Activated CD8-positive, alpha-beta memory T cell treated with anti-CD3 and anti-CD28 coated beads, Interleukin-2, amount 50 U/mL, for 24 hours (primary cell): ENCODE measurements at regions not wholly inside any gene's neighbourhood (a gene's known extent, or its start where the extent isn't known, plus 50 kb on each side); places are given as distances from the start of the nearest gene placed in this dataset.
"Not testable (repeated sequence)": the region's sequence is repeated elsewhere in the genome, so short reads cannot be mapped to it uniquely, and the experiment has no call there.

Source experiments
- DNase-seq: peaks from one replicate; pipeline ENCODE4 v3.0.0-alpha.2; 2020; ENCODE audit errors: extremely low read depth

DNA sequence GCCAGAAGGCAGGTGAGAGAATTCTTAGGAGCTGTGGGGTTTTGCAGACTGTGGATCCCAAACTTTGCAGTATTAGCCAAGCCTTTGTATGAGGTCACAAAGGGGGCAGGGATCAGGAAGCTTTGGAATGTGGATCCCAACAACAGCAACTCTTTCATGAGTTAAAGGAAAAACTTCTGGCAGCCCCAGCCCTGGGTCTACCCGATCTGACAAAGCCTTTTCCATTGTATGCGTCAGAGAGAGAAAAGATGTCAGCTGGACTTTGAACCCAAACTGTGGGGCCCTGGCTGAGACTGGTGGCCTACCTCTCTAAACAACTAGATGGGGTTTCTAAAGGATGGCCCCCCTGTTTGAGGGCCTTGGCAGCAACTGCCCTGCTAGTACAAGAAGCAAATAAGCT is 101.8 kb upstream of the OSBPL11 start:
- DNase-seq: not testable (repeated sequence)

DNA sequence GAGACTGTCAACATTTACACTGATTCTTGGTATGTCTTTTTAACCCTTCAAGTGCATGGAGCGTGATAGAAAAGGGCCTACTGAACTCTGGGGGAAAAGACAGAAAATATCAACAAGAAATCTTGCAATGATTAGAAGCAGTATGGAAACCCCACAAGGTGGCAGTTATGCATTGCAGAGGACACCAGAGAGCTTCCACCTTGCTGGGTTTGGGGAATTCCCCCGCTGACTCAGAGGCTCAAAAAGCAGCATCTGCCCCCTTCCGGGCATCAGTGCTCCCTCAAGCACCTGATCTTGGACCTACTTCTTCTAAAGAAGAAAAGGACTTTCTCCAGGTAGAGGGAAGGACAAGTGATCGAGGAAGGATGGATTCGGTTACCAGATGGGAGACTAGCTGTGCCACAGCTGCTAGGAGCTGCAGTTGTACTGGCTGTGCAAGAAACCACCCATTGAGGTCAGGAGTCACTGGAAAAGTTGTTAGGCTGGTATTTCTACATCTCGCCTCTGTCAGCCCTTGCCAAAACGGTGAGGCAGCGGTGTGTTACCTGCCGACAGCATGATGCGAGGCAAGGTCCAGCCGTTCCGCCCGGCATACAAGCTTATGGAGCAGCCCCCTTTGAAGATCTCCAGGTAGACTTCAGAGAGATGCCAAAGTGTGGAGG is 102.8 kb upstream of the OSBPL11 start:
- not testable (repeated sequence) for DNase-seq

DNA sequence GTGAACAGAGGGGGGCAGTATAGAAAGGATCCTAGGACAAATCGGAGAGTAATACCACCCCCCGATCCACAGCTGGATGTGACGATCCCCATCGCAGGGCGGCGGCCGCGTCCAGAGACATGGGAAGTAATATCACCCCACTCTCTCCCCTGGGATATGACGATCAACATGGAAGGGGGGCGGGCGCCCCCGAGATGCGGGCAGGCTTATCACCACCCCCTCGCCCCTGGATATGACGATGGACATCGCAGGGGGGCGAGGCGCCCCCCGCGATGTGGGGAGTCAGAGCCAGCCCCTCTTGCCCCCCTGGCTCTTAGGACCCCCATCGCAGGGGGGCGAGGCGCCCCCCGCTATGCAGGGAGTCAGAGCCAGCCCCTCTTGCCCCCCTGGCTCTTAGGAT is 120.4 kb upstream of the OSBPL11 start:
- DNase-seq: no peak

DNA sequence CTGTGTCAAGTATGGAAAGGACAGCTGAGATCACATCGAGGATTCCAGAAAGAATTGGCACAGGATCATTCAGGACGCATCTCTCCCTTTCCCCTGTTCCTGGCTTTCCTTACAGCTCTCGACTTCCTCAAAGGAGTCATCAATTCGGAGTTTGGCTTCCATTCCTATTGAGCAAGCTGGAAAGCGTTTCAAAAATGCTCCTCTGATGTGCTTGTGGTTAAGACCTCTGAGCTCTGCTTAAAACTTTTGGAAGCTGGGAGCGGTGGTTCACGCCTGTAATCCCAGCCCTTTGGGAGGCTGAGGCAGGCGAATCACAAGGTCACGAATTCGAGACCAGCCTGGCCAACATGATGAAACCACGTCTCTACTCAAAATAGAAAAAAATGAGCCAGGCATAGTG is 136.9 kb upstream of the OSBPL11 start:
- not testable (repeated sequence) for DNase-seq

DNA sequence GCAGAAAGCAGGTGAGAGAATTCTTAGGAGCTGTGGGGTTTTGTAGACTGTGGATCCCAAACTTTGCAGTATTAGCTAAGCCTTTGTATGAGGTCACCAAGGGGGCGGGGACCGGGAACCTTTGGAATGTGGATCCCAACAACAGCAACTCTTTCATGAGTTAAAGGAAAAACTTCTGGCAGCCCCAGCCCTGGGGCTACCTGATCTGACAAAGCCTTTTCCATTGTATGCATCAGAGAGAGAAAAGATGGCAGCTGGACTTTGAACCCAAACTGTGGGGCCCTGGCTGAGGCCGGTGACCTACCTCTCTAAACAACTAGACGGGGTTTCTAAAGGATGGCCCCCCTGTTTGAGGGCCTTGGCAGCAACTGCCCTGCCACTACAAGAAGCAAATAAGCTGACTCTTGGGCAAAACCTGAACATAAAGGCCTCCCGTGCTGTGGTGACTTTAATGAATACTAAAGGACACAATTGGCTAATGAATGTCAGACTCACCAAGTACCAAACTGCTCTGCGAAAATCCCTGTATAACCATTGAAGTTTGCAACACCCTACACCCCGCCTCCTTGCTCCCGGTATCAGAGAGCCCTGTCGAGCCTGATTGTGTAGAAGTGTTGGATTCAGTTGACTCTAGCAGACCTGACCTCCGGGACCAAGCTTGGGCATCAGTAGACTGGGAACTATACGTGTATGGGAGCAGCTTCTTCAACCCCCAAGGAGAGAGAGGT is 146.9 kb upstream of the OSBPL11 start:
- not testable (repeated sequence) for DNase-seq

DNA sequence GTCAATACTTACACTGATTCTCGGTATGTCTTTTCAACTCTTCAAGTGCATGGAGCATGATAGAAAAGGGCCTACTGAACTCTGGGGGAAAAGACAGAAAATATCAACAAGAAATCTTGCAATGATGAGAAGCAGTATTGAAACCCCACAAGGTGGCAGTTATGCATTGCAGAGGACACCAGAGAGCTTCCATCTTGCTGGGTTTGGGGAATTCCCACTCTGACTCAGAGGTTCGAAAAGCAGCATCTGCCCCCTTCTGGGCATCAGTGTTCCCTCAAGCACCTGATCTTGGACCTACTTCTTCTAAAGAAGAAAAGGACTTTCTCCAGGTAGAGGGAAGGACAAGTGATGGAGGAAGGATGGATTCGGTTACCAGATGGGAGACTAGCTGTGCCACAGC is 147.5 kb upstream of the OSBPL11 start:
- DNase-seq: not testable (repeated sequence)

DNA sequence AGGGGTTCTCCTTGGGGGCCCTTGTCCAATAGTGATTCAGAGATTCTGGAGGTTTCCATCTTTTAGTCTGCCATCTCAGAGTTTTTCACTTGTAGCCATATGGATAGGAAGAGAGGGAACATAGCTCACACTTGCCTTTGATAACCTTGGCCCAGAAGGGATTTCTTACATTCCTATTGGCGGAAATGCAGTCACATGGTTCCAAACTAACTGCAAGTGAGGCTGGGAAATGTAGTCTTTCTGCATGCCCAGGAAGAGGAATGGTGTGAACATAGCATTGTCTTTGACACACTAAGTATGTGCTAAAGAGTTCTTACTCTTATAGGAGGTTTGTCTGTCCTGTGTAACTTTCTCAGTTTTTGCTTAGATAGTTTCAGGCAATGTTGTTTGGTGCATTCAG is 161.8 kb upstream of the OSBPL11 start:
- DNase-seq: not testable (repeated sequence)

DNA sequence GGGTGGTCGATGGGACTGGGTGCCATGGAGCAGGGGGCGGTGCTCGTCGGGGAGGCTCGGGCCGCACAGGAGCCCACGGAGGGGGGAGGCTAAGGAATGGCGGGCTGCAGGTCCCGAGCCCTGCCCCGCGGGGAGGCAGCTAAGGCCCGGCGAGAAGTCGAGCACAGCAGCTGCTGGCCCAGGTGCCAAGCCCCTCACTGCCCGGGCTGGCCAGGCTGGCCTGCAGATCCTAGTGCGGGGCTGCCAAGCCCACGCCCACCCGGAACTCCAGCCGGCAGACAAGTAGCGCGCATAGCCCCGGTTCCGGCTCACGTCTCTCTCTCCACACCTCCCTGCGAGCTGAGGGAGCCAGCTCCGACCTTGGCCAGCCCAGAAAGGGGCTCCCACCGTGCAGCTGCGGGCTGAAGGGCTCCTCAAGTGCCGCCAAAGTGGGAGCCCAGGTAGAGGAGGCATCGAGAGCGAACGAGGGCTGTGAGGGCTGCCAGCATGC is 163.4 kb upstream of the OSBPL11 start:
- DNase-seq: not testable (repeated sequence)

DNA sequence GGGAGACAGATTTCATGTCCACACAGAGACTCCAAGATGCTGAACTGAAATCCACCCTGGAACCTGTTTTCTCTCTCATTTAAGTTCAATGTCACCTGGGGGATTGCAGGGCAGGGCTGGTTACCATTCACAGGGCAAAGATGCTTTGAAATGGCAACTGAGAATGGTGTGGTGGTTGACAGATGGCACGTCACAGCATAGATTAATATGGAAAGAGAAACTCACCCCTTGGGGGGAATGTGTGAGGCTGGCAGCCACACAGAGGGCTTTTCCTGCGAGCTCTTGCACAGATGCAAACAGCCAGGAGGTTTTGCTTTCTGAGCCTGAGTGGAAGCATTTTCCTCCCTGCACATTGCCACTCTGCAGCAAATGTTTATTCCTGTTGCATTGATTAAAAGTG is 167.3 kb upstream of the OSBPL11 start:
- DNase-seq: not testable (repeated sequence)

DNA sequence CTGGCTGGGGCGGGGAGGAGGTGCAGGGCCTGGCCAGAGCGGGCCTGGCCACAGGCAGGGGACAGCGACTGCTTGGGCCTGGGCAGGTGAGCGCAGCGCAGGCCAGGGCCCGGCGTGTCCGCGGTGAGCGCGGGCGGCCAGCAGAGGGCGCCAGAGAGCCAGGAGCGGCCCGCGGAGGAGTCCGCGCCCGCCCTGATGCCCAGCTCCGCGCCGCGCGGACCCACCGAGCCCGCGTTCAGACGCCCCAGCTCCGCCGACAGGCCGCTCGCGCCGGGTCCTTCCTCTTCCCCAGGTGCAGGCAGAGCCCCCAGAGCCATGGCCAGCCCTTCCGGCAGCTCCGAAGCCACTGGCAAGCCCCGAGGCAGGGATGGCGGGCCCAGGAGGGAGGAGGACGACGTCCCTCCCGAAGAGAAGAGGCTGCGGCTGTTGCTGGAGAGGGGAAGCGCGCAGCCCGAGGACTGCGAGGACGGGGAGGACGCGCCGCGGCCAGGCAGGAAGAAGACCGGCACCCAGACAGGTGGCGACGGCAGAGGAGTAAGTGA is 171.1 kb upstream of the OSBPL11 start:
- not testable (repeated sequence) for DNase-seq

DNA sequence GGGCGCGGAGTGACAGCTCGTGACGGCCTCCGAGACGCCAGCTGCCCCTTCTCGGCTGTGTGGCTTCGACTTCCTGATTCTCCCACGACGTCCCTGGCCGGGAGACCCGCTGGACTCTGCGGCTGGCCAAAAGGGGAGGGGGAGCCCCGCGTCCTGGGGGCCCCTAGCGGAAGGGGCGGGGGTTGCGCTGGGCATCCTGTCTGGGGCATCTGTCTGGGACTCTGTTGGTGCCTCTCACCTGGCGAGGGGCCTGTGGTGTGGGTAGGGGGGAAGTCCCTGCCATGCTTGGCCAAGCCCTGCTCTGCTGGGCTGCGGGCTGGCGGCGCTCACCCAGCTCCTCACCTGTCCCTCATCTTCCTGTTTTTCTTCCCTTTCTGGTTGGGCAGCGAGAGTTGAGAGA is 171.6 kb upstream of the OSBPL11 start:
- not testable (repeated sequence) for DNase-seq

DNA sequence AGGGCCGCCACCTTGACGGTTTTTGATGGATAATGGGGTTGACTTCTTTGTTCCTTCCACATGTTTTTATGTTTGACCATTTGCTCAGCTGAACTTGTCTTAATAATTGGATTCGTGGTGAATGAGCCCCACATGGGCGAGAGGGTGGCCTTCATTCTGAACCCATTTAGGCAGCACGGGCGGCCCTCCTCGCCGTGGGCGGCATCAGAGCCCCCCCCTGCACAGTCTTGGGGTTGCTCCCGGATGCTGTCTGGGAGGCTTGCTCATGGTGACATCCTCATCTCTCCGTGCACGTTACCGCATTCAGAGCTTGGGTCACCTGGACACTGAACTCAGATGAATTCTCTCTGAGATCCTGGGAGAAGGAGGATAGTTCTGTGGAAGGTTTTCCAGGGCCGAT is 172.3 kb upstream of the OSBPL11 start:
- no peak for DNase-seq

DNA sequence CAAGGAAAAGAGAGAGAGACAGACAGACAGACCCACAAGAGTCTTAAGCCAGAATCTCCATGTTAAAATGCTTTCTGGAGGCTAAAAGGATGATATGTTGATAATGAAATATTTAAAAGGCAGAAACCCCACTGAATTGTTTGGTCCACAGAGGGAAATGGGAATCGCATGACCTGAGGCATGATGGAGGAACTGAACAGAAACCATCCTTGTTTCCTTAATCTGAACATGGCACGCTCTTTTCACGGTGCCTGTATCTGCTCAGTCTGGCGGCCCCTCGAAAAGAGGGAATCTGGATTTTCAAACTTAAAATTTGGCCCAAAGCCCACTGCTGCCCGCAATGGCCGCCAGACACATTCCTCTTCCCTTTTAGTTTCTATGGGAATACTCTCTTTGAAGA is 173.5 kb upstream of the OSBPL11 start:
- DNase-seq: not testable (repeated sequence)

DNA sequence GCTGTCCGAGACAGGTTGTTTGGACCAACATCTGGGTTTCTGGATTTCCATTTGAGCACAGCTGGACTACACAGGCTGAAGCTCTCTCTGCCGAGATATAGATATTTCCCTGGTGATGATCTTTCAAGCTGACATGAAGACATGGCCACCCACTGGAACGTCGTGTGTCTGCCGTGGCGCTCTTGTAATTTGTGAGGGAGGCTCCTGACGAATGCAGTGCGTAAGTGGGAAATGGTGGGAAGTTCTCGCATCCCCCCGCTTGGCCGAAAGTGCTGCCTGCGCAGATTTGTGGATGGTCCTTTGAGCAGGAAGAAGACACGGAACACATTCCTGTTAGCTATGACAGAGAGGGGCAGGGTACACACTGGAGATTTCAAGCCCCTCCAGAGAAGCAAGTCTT is 176.2 kb upstream of the OSBPL11 start:
- not testable (repeated sequence) for DNase-seq

DNA sequence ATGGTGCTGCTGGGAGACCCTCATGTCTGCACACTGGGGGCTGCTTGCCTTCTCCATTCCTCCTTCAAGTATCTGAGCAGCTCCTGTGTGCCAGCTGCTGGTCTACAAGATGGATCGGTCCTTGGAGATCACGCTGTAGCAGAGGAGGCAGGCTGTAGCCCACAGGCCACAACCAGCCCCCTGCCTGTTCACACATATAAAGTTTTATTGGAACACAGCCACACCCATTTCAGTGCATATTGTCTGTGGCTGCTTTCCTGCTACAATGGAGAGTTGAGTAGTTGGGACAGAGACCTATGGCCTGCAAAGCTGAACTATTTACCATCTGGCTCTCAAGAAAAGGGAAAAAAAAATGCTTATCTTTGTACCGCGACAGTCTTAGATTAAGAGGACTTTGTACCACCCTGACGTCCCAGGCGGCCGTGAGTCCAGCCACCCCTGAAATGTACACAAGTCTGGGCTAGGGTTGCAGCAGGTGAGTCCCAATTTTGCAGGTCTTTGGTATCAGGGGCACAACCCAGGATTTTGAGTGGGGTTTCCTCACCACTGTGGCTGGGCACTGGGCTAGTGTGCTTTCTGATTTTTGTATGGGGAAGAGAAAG is 179.2 kb upstream of the OSBPL11 start:
- DNase-seq: not testable (repeated sequence)

DNA sequence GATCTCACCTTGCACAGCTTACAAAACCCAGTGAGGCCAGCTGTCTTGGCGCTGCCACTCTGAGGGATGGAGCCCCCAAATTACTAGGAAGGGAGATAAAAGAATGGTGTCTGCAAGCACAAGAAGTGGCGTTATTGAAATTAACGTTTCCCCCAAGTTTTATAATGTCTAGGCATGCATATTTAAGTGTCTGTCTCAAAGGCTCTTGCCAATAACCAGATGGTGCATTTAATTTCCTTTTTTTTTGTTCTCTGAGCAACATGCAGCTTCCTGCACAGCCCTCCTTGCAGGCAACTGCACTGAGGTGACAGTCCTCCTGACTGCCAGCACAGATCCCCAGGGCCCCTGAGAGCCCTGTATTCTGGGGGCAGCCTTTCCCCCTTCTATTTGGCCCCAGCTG is 179.8 kb upstream of the OSBPL11 start:
- not testable (repeated sequence) for DNase-seq

DNA sequence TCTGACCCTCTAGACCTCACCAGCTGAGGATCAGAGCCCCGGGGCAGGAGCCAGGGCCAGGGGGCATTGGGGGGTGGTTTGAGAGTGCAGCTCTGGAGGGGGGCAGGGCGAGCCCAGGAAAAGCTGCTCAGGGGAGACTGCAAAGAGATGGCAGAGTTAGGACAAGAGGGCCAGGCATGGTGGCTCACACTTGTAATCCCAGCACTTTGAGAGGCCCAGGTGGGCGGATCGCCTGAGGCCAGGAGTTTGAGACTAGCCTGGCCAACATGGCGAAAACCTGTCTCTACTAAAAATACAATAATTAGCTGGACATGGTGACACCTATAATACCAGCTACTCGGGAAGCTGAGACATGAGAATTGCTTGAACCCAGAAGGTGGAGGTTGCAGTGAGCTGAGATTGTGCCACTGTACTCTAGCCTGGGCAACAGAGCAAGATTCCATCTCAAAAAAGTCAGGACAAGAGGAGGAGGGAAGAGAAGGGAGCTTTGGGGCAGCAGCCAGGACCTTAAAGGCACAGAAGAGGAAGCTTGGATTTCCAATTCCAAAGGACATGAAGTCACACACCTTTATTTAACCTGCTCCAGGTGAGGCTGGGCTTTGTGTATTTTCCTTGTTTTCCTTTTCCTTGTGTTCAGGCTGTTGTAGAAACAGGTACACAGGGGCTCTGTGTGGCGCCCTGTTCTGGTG is 180.5 kb upstream of the OSBPL11 start:
- not testable (repeated sequence) for DNase-seq

DNA sequence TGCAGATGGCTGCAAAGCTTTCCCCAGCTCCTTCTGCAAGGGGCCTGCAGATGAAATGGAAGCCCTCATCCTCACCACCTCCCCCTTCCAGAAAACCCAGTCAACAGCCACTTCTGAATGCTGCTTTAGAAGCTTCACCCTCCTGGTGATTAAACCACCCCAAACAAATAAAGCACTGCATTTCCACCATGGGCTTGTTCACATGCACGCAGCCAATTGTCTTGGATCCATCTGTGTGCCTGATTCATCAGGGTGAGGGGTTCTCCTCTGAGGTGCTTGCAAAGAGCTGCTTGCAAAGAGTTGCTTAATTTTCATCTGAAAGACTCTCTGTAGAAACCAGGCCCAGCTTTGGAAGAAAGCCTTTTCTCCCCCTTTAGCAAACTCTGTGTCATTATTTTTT is 184.0 kb upstream of the OSBPL11 start:
- not testable (repeated sequence) for DNase-seq

DNA sequence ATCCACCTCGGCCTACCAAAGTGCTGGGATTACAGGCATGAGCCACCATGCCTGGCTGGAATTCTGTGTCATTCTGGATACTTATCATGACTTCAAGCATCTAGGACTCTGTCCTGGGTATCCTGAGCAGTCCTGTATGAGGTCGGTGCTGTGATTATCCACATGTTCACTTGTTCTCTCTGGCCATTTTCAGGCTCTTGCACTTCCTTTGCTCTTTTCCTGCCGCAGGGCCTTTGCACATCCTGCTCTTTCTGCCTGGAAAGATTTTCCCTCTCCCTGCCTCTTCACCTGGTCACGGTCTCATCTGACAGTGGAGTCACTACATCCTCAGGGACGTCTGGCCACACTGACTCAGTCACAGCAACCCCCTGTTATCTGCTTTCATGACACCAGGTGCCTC is 184.6 kb upstream of the OSBPL11 start:
- DNase-seq: not testable (repeated sequence)

DNA sequence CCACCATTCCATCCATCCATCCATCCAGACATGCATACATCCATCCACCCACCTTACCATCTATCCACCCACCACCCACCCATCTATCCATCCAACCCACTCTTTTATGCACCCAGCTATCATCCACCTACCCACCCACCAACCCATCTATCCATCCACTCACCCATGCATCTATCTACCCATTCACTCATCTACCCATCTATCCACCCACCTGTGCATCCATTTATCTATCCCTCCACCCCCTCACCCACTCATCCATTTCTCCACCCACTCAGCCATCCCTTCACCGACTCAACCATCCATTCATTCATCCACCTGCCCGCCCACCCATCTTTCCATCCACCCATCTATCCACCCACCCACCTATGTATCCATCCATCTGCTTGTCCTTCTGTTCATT is 186.4 kb upstream of the OSBPL11 start:
- not testable (repeated sequence) for DNase-seq

DNA sequence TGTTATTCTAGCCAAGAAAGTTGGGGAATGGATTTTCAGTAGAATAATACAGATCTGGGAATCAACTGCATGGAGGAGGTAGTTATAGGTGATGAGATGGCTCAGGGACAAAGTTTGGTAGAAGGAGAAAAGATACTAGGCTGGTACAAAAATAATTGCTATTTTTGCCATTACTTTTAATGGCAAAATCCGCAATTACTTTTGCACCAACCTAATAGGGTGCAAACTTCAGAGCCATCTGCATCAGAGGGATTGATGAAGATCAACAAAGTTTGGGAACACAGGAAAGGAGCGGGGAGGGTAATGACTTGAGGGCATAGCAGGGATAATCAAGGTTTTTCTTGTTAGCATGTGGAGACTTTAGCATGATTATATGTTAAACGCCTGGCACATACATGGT is 178.7 kb upstream of the ROPN1B start:
- DNase-seq: not testable (repeated sequence)

DNA sequence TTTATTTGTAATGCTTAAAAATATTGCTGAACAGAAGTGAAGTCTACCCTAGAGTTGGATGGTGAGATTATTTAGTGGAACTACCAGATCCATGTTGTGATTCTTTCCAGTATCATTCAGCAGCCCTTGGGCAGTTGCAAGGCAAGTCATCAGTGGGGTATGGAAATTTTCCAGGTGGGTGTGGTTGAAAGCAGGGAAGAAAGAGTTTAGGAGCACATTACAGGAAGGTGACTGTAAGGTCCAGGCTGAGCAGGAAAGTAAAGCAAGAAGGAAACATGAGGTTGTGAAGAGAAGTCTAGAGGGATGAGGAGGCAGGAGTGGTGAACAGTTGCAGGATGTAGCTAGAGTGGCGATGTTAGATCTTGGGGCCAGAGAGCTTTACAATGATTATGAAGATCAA is 178.0 kb upstream of the ROPN1B start:
- not testable (repeated sequence) for DNase-seq
